ENCODE measurements at regions not wholly inside any gene's neighbourhood (a gene's known extent, or its start where the extent isn't known, plus 50 kb on each side); places are given as distances from the start of the nearest gene placed in this dataset.

DNA sequence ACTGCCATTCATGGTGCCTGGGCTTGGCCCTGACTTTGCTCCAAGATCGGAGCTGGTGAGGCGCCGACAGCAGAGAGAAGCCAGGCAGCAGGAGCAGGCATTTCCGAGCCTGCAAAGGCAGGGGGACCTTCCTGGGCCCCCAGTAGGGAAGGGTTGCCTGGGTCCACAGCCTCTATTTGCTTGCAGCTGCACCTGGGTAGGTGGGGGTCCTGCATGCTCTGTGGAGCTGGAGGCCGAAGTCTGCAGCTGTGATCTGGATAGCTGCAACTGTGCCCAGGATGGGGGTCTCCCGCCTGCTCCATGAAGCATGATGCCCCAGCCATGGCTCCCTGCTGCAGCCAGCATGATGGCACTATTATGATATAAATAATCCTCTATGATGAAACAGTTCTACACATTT, 2144.2 kb downstream of the PCDH9 start:
- DNase-seq (ENCODE audit: low read depth): no peak

DNA sequence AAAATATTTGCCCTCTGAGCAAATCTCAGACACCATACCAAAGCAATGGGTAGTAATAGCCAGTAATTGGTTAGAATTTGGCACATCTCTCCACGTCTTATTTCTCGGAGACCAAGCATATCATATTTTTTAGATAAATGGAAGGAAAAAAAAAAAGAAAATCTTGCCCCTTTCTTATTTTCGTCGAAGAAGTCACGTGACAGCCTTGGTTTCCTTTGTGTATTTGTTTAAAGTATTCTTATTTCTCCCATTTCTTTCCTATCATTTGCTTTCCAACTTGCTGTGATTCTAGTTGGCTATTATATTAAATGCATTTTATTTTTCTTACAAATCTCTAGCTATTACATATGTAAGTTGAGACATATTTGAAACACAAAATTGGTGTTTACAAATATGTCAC, 2155.9 kb downstream of the PCDH9 start:
- DNase-seq (ENCODE audit: low read depth): no peak

DNA sequence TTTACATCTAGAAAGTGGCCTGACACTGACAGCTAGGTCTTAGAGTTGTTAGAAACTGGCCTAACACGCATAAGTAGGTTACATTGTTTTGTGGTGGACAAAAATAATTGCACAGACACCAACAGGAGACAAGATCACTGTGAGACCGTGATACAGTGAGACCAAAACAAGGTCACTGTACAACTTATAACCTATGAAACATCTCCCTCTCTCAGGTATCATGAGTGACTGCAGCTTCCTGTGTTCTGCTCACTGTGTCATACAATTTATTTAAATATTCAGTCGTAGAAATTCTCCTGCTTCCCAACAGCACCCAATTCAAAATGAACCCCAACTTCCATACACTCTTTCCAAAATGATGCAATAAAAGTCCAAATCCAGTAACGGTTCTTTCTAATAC, 2165.2 kb downstream of the PCDH9 start:
- no peak for DNase-seq (ENCODE audit: low read depth)

DNA sequence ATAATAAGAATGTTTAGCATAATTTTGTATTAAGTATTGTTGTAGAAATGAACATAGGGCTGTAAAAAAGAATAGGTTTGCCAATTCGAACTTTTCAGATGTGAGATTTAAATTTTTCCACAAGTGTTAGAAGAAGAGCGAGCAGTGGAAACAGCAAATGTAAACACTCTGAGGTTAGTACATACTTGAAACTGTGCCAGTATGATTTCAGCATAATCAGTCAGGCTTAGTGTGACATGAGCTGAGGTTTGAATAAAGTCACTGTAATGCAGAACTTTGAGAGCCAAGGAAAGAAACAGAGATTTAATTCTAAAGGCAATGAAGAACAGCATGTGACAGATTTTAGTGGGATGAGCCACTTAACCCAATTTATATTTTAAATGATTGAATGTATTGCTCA, 2166.4 kb downstream of the PCDH9 start:
- DNase-seq (ENCODE audit: low read depth): no peak

DNA sequence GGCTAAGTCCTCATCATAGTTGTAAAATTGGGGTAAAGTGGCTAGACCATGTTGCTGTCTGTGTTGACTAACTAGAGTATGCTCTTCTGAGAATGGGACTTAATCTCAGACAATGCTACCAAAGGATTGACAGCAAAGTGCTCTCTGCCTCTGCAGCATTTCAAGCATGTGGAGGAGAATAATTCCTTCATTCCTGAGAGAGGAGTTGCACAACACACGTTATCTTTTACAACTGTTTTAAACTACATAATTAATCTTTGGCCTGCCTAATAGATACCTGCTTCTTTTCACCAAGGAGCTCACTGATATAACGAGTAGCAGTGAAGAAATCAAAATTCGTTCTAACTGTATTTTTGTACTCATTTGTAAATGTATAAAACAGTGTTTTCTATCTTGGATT, 2172.2 kb downstream of the PCDH9 start:
- DNase-seq (ENCODE audit: low read depth): no peak

DNA sequence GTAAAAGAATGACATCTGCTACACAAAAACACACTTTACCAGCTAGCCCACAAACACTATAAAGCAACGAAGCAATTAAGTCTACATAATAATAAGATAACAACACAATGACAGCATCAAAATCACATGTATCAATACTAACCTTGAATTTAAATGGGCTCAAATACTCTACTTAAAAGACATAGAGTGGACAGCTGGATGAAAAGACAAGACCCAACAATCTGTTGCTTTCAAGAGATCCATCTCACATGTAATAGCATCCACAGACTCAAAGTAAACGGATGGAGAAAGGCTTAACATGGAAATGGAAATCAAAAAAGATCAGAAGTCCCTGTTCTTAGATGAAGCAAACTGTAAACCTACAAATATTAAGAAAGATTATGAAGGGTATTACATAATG, 2175.9 kb downstream of the PCDH9 start:
- DNase-seq (ENCODE audit: low read depth): no peak

DNA sequence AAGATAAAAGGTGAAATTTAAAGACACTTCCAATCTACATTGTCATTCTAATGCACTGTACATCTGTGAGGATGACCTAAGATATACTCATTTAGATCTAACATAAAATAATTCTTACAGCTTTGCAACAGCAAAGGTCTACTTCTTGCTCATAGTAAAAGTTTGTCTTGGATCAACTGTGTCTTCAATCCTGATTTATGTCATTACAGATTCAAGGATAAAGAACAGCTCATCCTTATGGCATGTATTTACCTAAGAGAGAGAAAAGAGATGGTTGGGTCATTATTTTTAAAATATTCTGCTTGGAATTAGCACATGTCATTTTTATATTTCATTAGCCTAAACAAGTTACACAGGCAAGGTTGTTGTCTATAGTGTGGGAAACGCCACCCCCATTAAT, 2193.1 kb downstream of the PCDH9 start:
- no peak for DNase-seq (ENCODE audit: low read depth)

DNA sequence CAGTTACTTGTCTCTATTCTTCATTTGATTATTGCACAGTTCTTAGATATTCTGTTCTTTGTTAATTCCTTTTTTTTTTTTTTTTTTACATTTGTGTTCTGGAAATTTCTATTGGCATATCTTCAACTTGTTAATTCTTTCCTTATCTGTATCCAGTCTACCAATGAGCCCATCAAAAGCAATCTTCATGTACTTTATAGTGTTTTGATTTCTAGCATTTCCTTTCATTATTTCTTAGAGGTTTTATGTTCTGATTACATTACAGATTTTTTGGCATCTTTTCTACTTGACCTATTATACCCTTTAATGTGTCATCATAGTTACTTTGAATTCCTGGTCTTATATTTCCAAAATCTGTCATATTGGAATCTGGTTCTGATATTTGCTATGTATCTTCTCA, 2194.8 kb downstream of the PCDH9 start:
- DNase-seq (ENCODE audit: low read depth): no peak

DNA sequence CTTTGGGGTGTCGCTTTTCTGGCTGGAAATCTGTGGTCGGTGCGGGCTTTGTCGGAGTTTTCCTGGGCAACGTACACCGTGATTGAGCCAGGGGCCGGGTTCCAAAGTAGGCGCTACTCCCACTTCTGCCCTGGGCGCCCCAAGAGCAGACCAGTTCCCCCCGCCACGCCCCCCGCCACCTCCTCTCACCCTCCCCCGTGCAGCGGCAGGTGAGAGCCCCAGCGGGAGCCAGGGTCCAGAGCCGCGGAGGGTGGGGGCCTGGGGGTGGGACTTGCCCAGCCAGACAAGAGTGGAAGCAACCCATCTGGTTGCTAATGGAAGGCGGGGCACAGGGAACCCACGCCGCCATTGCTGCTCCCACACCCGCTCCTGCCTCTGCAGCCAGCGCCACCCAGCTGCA, 2195.9 kb downstream of the PCDH9 start:
- DNase-seq (ENCODE audit: low read depth): no peak

DNA sequence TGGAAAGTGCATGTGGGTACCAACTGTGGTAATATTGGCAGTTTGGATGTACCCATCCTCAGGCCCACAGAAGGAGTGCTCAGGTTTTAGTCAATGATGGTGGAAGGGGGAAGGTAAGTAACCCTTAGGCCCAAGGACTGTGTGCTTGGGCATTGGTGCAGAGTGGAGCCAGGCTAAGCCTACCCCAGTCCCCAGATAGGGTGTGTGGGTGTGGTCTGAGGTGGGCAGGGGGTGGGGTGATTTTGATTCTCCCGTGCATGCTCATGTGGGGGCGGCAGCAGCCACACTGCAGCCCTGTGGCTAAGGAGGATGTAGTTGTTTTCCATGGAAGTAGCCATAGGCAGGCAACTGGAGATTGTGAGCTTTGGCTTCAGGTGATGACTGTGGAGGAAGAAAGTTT, 2197.3 kb downstream of the PCDH9 start:
- no peak for DNase-seq (ENCODE audit: low read depth)

DNA sequence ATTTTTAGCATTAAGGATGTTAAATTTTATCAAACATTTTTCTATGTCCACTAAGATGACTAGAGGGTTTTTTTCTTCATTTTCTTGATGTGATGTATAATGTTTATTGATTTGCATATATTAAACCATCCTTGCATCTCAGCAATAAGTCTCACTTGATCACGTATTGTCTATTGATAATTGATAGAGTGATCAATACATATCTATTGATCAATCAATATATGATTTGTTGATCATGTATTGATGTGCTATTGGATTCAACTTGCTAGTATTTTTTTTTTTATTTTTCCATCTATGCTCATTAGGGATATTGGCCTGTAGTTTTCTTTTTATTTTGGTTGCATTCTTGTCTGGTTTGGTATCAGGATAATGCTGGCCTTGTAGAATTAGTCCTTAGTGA, 2202.0 kb downstream of the PCDH9 start:
- no peak for DNase-seq (ENCODE audit: low read depth)

DNA sequence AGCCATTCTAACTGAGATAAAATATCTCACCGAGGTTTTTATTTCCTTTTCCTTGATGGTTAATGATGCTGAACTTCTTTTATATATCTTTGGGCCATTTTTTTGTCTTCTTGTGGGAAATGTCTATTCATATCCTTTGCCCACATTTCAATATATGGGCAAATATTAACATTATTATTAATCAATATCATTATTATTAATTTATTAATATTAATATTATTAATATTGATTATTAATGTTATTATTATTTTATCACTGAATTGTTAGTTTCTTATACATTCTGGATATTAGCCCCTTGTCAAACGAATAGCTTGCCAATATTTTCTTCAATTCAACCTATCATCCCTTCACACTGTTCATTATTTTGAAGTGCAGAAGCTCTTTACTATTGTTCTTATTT, 2203.6 kb downstream of the PCDH9 start:
- no peak for DNase-seq (ENCODE audit: low read depth)

DNA sequence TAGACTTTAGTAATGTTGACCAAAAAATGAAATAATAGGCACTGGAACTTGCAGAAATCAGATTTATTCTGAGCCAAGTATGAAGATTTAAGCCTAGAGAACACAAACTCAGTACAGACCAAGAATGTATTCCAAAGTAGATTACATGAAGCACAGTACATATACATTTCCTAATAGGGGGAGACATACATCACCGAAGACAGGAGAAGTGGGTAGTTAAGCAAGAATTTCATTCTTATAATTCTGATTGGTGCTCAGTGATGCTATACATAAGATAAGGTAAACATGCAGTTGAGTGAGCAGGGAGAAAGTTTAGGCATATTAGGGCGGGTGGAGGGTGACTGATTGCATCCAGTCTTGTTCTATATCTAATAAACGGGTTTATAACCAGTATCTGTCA, 2218.8 kb downstream of the PCDH9 start:
- no peak for DNase-seq (ENCODE audit: low read depth)

DNA sequence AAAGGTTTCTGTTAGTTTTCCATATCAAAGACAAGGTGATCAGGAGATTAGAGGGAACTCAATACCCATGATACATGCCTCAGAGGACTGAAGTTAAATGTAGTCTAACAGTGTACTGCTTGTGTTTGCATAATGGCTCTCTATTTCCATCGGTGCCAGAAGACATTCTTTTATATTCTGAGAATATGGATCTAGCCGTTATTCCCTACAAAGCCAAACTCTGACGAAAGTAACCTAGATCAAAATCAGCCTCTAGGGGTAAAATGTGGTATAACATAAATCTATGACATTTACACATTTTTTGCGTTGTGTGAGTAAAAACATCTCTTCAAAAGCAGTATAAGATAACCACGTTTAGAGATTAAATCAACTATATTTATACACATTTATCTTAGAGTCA, 2232.7 kb downstream of the PCDH9 start:
- DNase-seq (ENCODE audit: low read depth): no peak

DNA sequence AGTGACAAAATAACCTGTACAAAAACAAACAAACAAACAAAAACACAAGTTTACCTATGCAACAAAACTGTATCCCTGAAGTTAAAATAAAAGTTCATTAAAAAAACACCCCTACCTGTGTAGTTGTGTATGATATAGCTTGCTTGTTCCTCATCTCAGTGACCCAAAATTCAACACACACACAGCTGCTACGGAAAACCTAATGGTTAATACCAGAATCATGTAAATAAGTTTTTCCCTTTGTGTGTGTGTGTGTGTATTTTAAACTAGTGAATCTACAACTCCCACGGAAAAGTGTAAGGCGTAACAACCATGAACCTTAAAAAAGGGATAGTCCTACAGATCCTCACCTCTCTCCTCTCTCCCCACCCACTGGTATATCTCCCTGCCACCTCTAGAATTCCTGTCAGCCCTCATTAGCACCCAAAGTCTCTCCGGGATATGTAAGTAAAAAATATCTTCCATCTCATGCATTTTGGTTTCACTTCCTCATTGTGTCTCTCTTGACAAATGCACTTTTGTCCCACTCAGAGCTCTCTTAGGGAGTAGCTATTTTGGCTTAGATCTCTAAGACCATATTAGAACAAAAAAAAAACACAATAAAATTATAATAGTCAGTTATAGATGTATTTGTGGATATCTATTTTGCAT, 2236.5 kb downstream of the PCDH9 start:
- no peak for DNase-seq (ENCODE audit: low read depth)

DNA sequence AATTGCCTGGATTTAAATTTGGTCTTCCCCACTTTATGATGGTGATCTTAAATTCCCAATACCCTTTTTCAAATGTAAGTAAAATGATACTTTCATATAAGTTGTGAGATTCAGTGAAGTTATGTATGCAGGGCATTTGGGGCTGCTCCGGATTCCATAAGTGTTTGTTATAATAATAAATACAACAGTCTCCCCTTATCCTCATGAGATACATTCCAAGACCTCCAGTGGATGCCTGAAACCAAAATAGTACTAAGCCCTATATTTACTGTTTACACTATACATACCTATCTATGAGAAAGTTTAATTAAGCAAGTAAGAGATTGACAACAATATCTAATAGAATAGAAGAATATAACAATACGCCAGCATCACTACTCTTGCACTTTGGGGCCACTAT, 2237.8 kb downstream of the PCDH9 start:
- DNase-seq (ENCODE audit: low read depth): no peak

DNA sequence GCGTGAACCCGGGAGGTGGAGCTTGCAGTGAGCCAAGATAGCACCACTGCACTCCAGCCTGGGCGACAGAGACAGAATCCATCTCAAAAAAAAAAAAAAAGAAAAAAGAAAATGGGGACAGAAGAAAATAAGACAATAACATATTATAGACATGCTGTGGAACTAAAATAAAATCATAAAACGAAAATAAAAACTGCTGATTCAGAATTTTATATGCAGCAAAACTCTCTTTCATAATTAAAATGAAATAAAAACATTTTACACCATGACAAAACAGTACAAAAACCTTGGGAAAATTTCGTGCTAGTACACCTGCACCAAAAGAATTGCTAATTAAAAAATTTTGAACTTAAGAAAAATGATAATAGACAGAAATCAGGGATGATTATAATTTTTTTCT, 2245.1 kb downstream of the PCDH9 start:
- no peak for DNase-seq (ENCODE audit: low read depth)

DNA sequence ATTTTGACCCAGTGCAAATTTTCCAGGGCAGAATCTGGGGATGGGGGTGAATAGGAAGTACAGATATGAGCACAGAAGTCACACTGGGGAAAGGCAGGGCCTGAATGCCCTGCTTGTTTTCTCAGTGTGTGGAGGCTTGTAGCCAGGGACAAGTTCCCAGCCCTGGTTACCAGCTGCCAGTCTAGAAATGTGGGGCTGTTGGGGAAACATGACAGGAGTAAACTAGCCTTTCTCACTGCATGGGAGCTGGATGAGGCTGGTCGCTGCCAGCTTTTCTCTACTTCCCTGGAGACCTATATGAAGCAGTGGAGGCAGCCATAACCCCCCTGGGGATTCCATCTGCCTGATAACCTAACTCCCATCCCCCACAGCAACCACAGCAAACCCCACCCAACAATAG, 2267.7 kb downstream of the PCDH9 start:
- DNase-seq (ENCODE audit: low read depth): no peak

DNA sequence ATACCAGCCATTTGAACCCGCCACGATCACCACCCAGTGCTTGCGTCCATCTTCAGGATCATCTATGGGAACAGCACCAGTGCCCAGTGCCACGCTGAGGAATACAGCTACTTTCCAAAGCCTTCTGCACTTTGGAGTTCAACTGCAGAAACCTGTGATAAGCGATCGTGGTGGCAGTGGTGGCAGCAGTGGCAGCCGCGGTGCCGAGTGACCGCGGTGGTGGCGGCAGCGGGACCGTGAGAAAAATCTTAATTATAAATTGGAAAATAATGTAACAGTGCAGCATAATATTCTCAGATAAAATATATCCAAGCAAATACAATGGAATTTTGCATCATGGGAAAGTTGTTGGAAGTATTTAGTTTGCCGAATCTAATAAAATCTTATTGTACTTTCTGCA, 2270.9 kb downstream of the PCDH9 start:
- DNase-seq (ENCODE audit: low read depth): no peak

DNA sequence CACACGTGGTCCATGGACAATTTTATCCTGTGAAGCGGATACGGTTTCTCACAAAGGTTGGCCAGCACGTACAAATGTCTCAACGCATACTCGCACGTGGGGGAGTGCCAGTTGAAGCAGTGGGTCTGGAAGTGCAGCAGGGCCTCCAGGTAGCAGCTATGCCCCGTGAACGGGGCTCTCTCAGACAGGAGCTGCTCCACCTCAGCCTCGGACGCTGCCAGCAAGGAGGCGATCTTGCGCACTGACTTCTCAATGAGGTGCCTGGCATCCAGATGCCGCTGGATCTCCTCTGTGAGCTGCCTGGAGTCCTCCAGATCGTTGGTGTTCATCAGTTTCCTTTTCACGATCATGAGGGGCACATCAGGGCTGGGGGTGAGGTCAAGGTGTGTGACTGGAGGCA, 2272.0 kb downstream of the PCDH9 start:
- no peak for DNase-seq (ENCODE audit: low read depth)

DNA sequence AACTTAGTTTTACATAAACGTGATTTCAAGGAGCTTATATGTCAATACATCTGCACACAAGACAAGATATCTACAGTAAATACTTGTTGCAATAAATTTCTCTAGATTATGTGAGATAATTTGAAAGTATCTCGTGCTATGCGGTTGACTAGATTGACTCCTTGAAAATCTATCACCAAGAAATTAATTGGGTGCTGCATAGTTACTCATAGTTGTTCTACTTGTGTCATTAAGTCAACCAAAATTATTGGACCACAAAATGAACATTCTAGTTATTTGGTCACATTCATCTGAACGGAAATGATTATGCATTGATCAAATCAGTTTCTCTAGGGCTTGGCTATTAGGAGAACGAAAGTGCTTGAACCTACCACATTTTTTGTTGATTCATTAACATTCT, 2291.5 kb downstream of the PCDH9 start:
- no peak for DNase-seq (ENCODE audit: low read depth)

DNA sequence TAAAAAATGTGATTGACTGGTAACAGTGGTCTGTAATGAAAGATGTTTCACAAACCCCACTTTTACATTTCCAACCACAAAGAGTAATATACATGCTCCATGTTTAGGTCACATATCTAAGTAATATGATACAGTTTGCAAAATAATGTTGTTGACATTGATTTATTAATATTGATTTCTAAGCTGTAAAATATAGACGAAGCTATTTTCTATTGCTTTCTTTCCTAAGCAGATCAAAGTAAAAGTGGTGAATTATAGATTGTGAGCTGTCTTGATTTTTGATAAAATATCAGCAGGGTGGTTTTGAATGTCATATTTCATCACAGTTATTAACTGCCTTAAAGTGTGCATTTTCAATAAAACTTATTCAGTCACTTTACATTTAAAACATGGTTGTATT, 2292.8 kb downstream of the PCDH9 start:
- no peak for DNase-seq (ENCODE audit: low read depth)

DNA sequence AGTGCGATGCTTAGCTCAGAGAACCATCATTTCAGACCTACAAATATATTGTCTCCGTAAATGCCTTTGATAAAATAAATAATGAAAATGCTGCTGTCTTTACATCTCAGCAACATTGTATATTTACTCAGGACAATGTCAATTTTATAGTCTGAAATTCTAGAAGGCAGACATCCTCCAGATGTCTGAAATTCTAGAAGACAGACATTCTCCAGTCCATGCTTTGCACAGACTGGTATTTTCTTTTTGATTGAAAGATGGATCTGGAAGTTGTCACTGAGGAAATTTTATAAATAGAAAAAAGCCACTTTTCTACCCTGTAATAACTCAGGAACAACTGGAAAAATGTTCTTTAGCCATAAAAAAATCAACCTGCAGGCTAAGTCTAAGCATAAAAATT, 2293.3 kb downstream of the PCDH9 start:
- DNase-seq (ENCODE audit: low read depth): no peak

DNA sequence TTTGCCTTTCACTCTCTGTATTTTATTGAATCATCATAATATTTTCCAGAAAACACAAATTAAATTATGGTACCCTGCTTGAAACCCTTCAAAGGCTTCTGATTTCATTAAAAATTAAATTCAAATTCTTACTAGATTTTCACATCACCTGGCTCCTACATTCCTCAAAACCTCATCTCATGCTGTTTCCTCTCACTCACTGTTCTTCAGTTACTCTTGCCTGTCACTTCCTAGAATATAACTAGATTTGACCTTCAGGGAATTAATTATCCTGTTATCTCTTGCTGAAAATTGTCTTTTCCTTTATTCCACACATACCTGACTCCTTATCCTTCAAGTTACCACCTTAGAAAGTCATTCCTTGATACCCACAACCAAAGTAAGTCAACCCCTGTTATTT, 2294.7 kb downstream of the PCDH9 start:
- DNase-seq (ENCODE audit: low read depth): no peak
